ENCODE measurements at regions not wholly inside any gene's neighbourhood (a gene's known extent, or its start where the extent isn't known, plus 50 kb on each side); places are given as distances from the start of the nearest gene placed in this dataset.

DNA sequence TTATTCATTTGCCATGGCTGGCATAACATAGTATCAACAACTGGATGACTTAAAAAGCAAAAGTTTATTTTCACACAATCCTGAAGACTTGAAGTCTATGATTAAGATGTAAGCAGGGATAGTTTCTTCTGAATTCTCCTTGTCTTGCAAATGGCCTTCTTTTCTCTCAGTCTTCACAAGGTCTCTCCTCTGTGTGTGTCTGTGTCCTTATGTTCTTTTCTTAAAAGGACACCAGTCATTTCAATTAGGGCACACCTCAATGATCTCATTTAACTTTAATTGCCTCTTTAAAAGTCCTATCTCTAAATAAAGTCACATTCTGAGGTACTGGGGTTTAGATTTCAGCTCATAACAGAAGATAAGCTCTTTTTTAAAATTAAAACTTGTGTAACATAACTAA lies 399.7 kb downstream of the PABPC4L start:
- intact Hi-C loops (cut with DNase I), result no loop called here
- no peak overlapping the region for H3K27ac ChIP-seq
- H3K4me3 ChIP-seq, result no peak overlapping the region
- DNase-seq, result no peak
- no peaks in the 10 kb centered on the region for H3K9me3 ChIP-seq
- H3K27me3 ChIP-seq, result no peaks in the 10 kb centered on the region
- H3K36me3 ChIP-seq, result no peaks in the 10 kb centered on the region
- no peak for TF ChIP-seq CTCF (IDR thresholded peaks at IDR 0.05)
- no peak for TF ChIP-seq POLR2A (IDR thresholded peaks at IDR 0.05)
- TF ChIP-seq EP300 (IDR thresholded peaks at IDR 0.05), result no peak
- no peaks in the 10 kb centered on the region for H3K4me1 ChIP-seq (ENCODE audit: insufficient read depth)

DNA sequence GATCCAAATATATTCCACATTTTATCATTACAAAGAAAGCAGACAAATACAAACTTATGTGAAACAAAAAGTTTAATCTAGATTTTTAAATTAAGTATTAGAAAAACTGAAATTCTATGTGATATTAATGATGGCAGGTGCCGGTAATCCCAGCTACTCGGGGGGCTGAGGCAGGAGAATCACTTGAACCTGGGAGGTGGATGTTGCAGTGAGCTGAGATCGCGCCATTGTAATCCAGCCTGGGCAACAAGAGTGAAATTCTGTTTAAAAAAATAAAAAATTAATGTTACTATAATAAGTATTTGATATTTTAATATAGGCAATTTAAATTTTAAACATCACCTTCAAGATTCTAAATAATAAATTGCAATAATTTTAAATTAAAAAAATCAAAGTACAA lies 400.6 kb downstream of the PABPC4L start:
- WGBS, 3 donors, result 96 to 99% (median 97%) methylated on average over 4 of the region's 4 CpGs
- Histone ChIP-seq H3K36me3 (no peaks in the 10 kb centered on the region), H3K4me3 (no peak overlapping the region), H3K27ac (no peak overlapping the region), H3K9me3 (no peaks in the 10 kb centered on the region), H3K4me1 (ENCODE audit: insufficient read depth) (no peaks in the 10 kb centered on the region), H3K27me3 (no peaks in the 10 kb centered on the region)
- no peak for DNase-seq
- TF ChIP-seq POLR2A (IDR thresholded peaks at IDR 0.05), result no peak
- no peak for TF ChIP-seq CTCF (IDR thresholded peaks at IDR 0.05)
- no peak for TF ChIP-seq EP300 (IDR thresholded peaks at IDR 0.05)
- intact Hi-C loops (cut with DNase I), result no loop called here

DNA sequence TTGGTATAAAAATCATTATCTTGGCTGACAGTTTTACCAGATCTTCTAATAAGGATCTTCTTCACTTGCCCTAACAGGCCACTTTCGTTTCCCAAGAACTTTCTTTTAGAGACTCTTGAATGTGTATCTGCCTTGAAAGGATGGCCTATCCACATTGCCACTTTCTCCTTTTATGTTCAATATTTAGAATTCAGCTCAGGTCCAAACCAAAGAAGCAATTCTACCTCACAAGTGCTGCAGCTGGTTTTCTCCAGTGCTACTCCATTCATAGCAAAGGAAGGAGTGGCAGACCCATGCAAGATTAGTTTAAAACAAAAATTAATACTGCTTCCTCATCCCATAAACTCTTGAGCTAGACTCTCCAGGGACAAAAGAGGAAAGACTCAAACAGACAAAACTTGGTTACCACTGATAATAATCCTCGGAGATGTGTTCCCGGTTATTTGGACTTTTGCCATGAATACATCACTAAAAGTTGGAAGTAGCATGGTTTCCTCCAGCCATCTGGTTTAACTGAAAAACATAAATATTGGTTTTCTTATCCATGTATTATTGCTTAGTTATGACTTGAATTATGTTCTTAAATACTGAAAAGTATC lies 401.8 kb downstream of the PABPC4L start:
- 37 to 39% (median 38%) methylated on average over 3 of the region's 3 CpGs for WGBS, 3 donors
- no peaks in the 10 kb centered on the region for H3K9me3 ChIP-seq
- DNase-seq, result no peak
- H3K4me1 ChIP-seq (ENCODE audit: insufficient read depth), result no peaks in the 10 kb centered on the region
- H3K27me3 ChIP-seq, result no peaks in the 10 kb centered on the region
- no peak for TF ChIP-seq EP300 (IDR thresholded peaks at IDR 0.05)
- TF ChIP-seq CTCF (IDR thresholded peaks at IDR 0.05), result no peak
- TF ChIP-seq POLR2A (IDR thresholded peaks at IDR 0.05), result no peak
- no peak overlapping the region for H3K27ac ChIP-seq
- no peak overlapping the region for H3K4me3 ChIP-seq
- no peaks in the 10 kb centered on the region for H3K36me3 ChIP-seq
- intact Hi-C loops (cut with DNase I), result no loop called here

DNA sequence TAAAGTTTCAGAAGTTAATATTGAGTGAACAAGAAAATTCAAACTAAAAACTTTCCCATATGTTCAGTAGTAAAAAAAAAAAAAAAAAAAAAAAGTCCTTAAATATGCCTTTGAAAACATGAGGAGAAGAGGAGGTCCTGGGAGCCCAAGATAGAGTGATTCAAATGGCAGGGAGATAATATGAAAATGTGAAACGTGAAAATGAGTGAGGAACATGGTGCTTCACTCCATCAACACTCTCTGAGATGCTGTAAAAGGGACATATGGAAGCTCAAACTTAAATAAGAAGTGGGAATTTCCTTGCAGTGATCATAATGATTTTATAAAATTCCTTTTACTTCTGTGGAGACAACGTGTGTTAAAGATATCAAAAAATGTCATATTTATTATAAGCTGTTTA lies 423.9 kb downstream of the PABPC4L start:
- no peaks in the 10 kb centered on the region for H3K36me3 ChIP-seq
- TF ChIP-seq POLR2A (IDR thresholded peaks at IDR 0.05) (no peak), EP300 (IDR thresholded peaks at IDR 0.05) (no peak), CTCF (IDR thresholded peaks at IDR 0.05) (no peak)
- H3K9me3 ChIP-seq, result no peaks in the 10 kb centered on the region
- no peak overlapping the region for H3K27ac ChIP-seq
- H3K4me3 ChIP-seq, result no peak overlapping the region
- no peaks in the 10 kb centered on the region for H3K4me1 ChIP-seq (ENCODE audit: insufficient read depth)
- no peaks in the 10 kb centered on the region for H3K27me3 ChIP-seq
- 67 to 80% (median 77%) methylated on average over 2 of the region's 2 CpGs for whole genome bisulfite sequencing, 3 donors
- intact Hi-C loops (cut with DNase I), result no loop called here
- DNase-seq, result no peak

Data from ovary (tissue), 7 donors.